ENCODE measurements at regions not wholly inside any gene's neighbourhood (a gene's known extent, or its start where the extent isn't known, plus 50 kb on each side); places are given as distances from the start of the nearest gene placed in this dataset.

DNA sequence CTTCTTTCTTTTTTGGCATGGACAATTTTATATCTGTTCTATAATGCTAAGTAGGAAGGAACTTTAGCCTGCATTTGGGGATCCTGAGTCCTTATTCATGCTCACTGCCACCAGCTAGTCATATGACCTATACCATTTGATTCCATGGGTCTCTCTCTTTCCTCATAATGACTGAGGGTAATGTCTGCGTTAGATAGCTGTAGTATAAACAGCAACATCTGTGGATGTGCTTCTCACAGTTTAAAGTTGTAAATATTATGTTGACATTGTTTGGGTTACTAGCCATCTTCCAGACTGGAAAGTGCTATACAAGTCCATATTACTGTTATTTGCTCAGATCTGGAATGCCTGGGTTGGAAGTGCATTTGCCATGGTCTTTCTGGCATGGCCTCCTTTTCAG is 274.9 kb upstream of the SEMA6D start:
- no peak overlapping the region for H3K4me3 ChIP-seq (replicated peaks in 1 of 3; ENCODE audit: insufficient read depth in 1 of 3, low read depth in 2 of 3, low read length in 3 of 3)
- ChIA-PET POLR2A (no interaction called here), CTCF (ENCODE audit: low intra/inter-chr PET ratio, low total read pairs) (no interaction called here)
- WGBS (ENCODE audit: low lambda C conversion rate) = 0% methylated on average over 1 of the region's 1 CpG
- no peaks in the 10 kb centered on the region for H4K20me1 ChIP-seq (ENCODE audit: insufficient read depth, low read length)
- peaks cover 45% of the 10 kb centered on the region for H3K9me3 ChIP-seq (ENCODE audit: low read length)
- no peak overlapping the region for H3K4me2 ChIP-seq (ENCODE audit: low read depth, low read length)
- no peak overlapping the region for H3K9ac ChIP-seq (ENCODE audit: insufficient read depth, low read depth, low read length)
- intact Hi-C loops (cut with micrococcal nuclease; ENCODE audit: unreplicated experiment) (no loop called here), in situ Hi-C loops (cut with HindIII; ENCODE audit: extremely low pct_ligation_motif_present, low pct_unique_long_range_greater_than_20kb) (no loop called here)
- DNase-seq (ENCODE audit: low spot score) = no peak
- TF ChIP-seq SRF (IDR thresholded peaks at IDR 0.05; ENCODE audit: low read depth, low read length) = no peak
- no peaks in the 10 kb centered on the region for H3K36me3 ChIP-seq (replicated peaks in 1 of 2; ENCODE audit: control insufficient read depth in 1 of 2, insufficient read depth in 2 of 2, low read length in 2 of 2)
- ATAC-seq = no peak
- FAIRE-seq = no peak
- no TSS peak for BruUV-seq (replicated peaks)
- H3K4me1 ChIP-seq (ENCODE audit: insufficient read depth, low read length) = no peaks in the 10 kb centered on the region
- H3K79me2 ChIP-seq (ENCODE audit: insufficient read depth, low read length) = no peaks in the 10 kb centered on the region
- H2AFZ ChIP-seq (ENCODE audit: low read length) = no peak overlapping the region
- no peaks in the 10 kb centered on the region for H3K27me3 ChIP-seq (ENCODE audit: control insufficient read depth in 1 of 2, insufficient read depth in 2 of 2, low read length in 2 of 2)
- no peak overlapping the region for H3K27ac ChIP-seq (ENCODE audit: extremely low read length, insufficient read depth, low read length)

- ATAC-seq (no peak), FAIRE-seq (no peak), DNase-seq (ENCODE audit: low spot score) (no peak)
- no peaks in the 10 kb centered on the region for H4K20me1 ChIP-seq (ENCODE audit: insufficient read depth, low read length)
- no peaks in the 10 kb centered on the region for H3K79me2 ChIP-seq (ENCODE audit: insufficient read depth, low read length)
- no peak overlapping the region for H3K27ac ChIP-seq (ENCODE audit: extremely low read length, insufficient read depth, low read length)
- ChIA-PET POLR2A (no interaction called here), CTCF (ENCODE audit: low intra/inter-chr PET ratio, low total read pairs) (no interaction called here)
- H3K9ac ChIP-seq (ENCODE audit: insufficient read depth, low read depth, low read length) = no peak overlapping the region
- H2AFZ ChIP-seq (ENCODE audit: low read length) = no peak overlapping the region
- no peaks in the 10 kb centered on the region for H3K36me3 ChIP-seq (replicated peaks in 1 of 2; ENCODE audit: control insufficient read depth in 1 of 2, insufficient read depth in 2 of 2, low read length in 2 of 2)
- intact Hi-C loops (cut with micrococcal nuclease; ENCODE audit: unreplicated experiment) = no loop called here
- WGBS (ENCODE audit: low lambda C conversion rate) = 0% methylated on average over 2 of the region's 2 CpGs
- H3K27me3 ChIP-seq (ENCODE audit: control insufficient read depth in 1 of 2, insufficient read depth in 2 of 2, low read length in 2 of 2) = no peaks in the 10 kb centered on the region
- no TSS peak for BruUV-seq (replicated peaks)
- H3K4me1 ChIP-seq (ENCODE audit: insufficient read depth, low read length) = no peaks in the 10 kb centered on the region
- no peak overlapping the region for H3K4me2 ChIP-seq (ENCODE audit: low read depth, low read length)
- no peak overlapping the region for H3K4me3 ChIP-seq (replicated peaks in 1 of 3; ENCODE audit: insufficient read depth in 1 of 3, low read depth in 2 of 3, low read length in 3 of 3)
- peaks cover 59% of the 10 kb centered on the region for H3K9me3 ChIP-seq (ENCODE audit: low read length)
- in situ Hi-C loops (cut with HindIII; ENCODE audit: extremely low pct_ligation_motif_present, low pct_unique_long_range_greater_than_20kb) = no loop called here
- no peak for TF ChIP-seq ZNF543 (CRISPR knock-in tag; IDR thresholded peaks at IDR 0.05)
- TF ChIP-seq MAFK (conservative IDR thresholded peaks at IDR 0.05 in 1 of 2, IDR thresholded peaks at IDR 0.05 in 1 of 2; ENCODE audit: low read length in 2 of 2) = no peak
- TF ChIP-seq ZSCAN31 (CRISPR knock-in tag; IDR thresholded peaks at IDR 0.05; ENCODE audit: low read depth) = no peak
- TF ChIP-seq, protein P1, sequence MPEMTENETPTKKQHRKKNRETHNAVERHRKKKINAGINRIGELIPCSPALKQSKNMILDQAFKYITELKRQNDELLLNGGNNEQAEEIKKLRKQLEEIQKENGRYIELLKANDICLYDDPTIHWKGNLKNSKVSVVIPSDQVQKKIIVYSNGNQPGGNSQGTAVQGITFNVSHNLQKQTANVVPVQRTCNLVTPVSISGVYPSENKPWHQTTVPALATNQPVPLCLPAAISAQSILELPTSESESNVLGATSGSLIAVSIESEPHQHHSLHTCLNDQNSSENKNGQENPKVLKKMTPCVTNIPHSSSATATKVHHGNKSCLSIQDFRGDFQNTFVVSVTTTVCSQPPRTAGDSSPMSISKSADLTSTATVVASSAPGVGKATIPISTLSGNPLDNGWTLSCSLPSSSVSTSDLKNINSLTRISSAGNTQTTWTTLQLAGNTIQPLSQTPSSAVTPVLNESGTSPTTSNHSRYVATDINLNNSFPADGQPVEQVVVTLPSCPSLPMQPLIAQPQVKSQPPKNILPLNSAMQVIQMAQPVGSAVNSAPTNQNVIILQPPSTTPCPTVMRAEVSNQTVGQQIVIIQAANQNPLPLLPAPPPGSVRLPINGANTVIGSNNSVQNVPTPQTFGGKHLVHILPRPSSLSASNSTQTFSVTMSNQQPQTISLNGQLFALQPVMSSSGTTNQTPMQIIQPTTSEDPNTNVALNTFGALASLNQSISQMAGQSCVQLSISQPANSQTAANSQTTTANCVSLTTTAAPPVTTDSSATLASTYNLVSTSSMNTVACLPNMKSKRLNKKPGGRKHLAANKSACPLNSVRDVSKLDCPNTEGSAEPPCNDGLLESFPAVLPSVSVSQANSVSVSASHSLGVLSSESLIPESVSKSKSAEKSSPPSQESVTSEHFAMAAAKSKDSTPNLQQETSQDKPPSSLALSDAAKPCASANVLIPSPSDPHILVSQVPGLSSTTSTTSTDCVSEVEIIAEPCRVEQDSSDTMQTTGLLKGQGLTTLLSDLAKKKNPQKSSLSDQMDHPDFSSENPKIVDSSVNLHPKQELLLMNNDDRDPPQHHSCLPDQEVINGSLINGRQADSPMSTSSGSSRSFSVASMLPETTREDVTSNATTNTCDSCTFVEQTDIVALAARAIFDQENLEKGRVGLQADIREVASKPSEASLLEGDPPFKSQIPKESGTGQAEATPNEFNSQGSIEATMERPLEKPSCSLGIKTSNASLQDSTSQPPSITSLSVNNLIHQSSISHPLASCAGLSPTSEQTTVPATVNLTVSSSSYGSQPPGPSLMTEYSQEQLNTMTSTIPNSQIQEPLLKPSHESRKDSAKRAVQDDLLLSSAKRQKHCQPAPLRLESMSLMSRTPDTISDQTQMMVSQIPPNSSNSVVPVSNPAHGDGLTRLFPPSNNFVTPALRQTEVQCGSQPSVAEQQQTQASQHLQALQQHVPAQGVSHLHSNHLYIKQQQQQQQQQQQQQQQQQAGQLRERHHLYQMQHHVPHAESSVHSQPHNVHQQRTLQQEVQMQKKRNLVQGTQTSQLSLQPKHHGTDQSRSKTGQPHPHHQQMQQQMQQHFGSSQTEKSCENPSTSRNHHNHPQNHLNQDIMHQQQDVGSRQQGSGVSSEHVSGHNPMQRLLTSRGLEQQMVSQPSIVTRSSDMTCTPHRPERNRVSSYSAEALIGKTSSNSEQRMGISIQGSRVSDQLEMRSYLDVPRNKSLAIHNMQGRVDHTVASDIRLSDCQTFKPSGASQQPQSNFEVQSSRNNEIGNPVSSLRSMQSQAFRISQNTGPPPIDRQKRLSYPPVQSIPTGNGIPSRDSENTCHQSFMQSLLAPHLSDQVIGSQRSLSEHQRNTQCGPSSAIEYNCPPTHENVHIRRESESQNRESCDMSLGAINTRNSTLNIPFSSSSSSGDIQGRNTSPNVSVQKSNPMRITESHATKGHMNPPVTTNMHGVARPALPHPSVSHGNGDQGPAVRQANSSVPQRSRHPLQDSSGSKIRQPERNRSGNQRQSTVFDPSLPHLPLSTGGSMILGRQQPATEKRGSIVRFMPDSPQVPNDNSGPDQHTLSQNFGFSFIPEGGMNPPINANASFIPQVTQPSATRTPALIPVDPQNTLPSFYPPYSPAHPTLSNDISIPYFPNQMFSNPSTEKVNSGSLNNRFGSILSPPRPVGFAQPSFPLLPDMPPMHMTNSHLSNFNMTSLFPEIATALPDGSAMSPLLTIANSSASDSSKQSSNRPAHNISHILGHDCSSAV (CRISPR knock-in tag; IDR thresholded peaks at IDR 0.05; ENCODE audit: borderline replicate concordance) = no peak
- TF ChIP-seq MED8 (CRISPR knock-in tag; IDR thresholded peaks at IDR 0.05; ENCODE audit: insufficient replicate concordance) = no peak
- TF ChIP-seq KMT2B (CRISPR knock-in tag; IDR thresholded peaks at IDR 0.05) = no peak
- no peak for TF ChIP-seq ZBTB3 (CRISPR knock-in tag; IDR thresholded peaks at IDR 0.05; ENCODE audit: borderline replicate concordance, low read depth)
- no peak for TF ChIP-seq RARG (CRISPR knock-in tag; IDR thresholded peaks at IDR 0.05; ENCODE audit: low read depth)
- TF ChIP-seq MXD3 (CRISPR knock-in tag; IDR thresholded peaks at IDR 0.05) = no peak
- TF ChIP-seq IKZF1 (IDR thresholded peaks at IDR 0.05) = no peak
Measured at GRCh38 chr15:47443839-47444238, 273.5 kb upstream of the SEMA6D start.
